ENCODE measurements at regions not wholly inside any gene's neighbourhood (a gene's known extent, or its start where the extent isn't known, plus 50 kb on each side); places are given as distances from the start of the nearest gene placed in this dataset.

GRCh38 chr13:44664308-44664707, 88.2 kb upstream of the TSC22D1 start:
- Histone ChIP-seq H3K27ac (no peak overlapping the region), H3K4me1 (no peaks in the 10 kb centered on the region), H3K4me3 (no peak overlapping the region), H3K36me3 (ENCODE audit: low read depth, missing control alignments) (no peaks in the 10 kb centered on the region), H3K9me3 (no peaks in the 10 kb centered on the region), H3K27me3 (no peaks in the 10 kb centered on the region)
- no peak for DNase-seq
- intact Hi-C loops (cut with DNase I; ENCODE audit: low total_unique reads), result no loop called here
- TF ChIP-seq CTCF (IDR thresholded peaks at IDR 0.05) (no peak), POLR2A (IDR thresholded peaks at IDR 0.05) (no peak)
- WGBS, 2 donors, result 88 to 93% methylated on average over 1 of the region's 1 CpG

DNA sequence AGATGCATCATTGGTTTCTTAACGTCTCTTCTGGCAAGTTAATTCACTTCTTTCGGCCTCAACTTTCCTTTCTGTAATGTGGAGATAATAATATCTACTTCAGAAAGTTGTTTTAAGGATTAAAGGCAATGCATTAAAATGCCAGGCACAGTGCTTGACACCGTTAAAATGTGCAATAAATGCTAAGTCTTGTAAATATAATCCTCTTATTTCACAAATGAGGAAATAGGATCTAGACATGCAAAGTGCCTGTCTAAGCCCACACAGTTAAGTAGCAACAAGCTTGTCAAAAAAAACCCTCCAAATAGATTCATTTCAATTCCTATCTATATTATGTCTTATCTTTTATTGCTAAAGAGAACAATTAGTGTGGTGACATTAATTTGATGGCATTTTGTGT, 86.4 kb upstream of the TSC22D1 start:
- WGBS, 2 donors, result 90 to 97% methylated on average over 3 of the region's 3 CpGs
- Histone ChIP-seq H3K36me3 (ENCODE audit: low read depth, missing control alignments) (no peaks in the 10 kb centered on the region), H3K4me1 (no peaks in the 10 kb centered on the region), H3K27me3 (no peaks in the 10 kb centered on the region), H3K27ac (no peak overlapping the region), H3K4me3 (no peak overlapping the region), H3K9me3 (no peaks in the 10 kb centered on the region)
- no peak for DNase-seq
- intact Hi-C loops (cut with DNase I; ENCODE audit: low total_unique reads), result no loop called here
- TF ChIP-seq CTCF (IDR thresholded peaks at IDR 0.05) (no peak), POLR2A (IDR thresholded peaks at IDR 0.05) (no peak)

- H3K36me3 ChIP-seq (ENCODE audit: low read depth, missing control alignments), result no peaks in the 10 kb centered on the region
- H3K4me3 ChIP-seq, result no peak overlapping the region
- H3K4me1 ChIP-seq, result no peaks in the 10 kb centered on the region
- no peak for DNase-seq
- H3K27me3 ChIP-seq, result no peaks in the 10 kb centered on the region
- intact Hi-C loops (cut with DNase I; ENCODE audit: low total_unique reads), result no loop called here
- TF ChIP-seq CTCF (IDR thresholded peaks at IDR 0.05), result no peak
- TF ChIP-seq POLR2A (IDR thresholded peaks at IDR 0.05), result no peak
- 92% methylated on average over 3 of the region's 3 CpGs for WGBS, 2 donors
- no peaks in the 10 kb centered on the region for H3K9me3 ChIP-seq
- no peak overlapping the region for H3K27ac ChIP-seq
Observed at GRCh38 chr13:44661936-44662335, 85.8 kb upstream of the TSC22D1 start.

GRCh38 chr13:44660050-44660449, 83.9 kb upstream of the TSC22D1 start:
- TF ChIP-seq CTCF (IDR thresholded peaks at IDR 0.05), result no peak
- no peak for TF ChIP-seq POLR2A (IDR thresholded peaks at IDR 0.05)
- intact Hi-C loops (cut with DNase I; ENCODE audit: low total_unique reads), result no loop called here
- 62 to 84% methylated on average over 6 of the region's 6 CpGs for WGBS, 2 donors
- Histone ChIP-seq H3K36me3 (ENCODE audit: low read depth, missing control alignments) (no peaks in the 10 kb centered on the region), H3K4me3 (no peak overlapping the region), H3K27me3 (no peaks in the 10 kb centered on the region), H3K4me1 (no peaks in the 10 kb centered on the region), H3K9me3 (no peaks in the 10 kb centered on the region), H3K27ac (no peak overlapping the region)
- no peak for DNase-seq

DNA sequence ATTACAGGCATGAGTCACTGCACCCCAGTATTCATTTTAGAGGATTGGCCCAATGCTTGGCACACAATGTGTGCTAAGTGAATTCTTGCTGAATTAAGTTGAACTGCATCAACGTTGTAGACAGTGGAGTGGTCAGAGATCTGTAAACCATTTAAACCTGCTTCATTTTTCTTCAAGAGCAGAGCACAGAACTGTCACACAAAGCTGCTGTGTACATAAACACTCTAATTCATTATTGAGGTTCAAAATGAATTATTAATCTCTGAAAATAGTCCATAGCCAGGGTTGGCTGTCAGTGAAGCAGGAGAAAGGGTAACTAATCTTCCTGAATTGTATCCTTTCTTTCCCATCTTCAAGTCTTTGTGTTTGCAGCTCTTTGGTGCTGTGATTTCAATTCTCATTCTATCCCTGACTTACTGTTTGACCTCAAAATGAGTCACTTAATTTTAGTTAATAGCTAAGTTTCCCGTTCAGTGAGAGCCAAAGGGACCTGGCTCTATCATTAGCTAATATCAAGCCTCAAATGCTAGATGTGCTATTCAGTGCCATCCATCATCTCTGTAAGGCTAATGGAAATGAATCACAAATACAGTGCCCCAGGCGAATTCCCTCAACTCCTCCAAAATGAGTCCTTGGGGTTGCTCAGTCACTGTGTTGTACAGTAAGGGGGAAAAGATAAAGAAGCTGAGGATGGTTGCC, 77.0 kb upstream of the TSC22D1 start:
- Histone ChIP-seq H3K4me3 (no peak overlapping the region), H3K27ac (no peak overlapping the region), H3K36me3 (ENCODE audit: low read depth, missing control alignments) (no peaks in the 10 kb centered on the region), H3K27me3 (no peaks in the 10 kb centered on the region), H3K4me1 (no peaks in the 10 kb centered on the region), H3K9me3 (no peaks in the 10 kb centered on the region)
- intact Hi-C loops (cut with DNase I; ENCODE audit: low total_unique reads), result no loop called here
- WGBS, 2 donors, result 61 to 70% methylated on average over 3 of the region's 3 CpGs
- DNase-seq, result no peak
- no peak for TF ChIP-seq CTCF (IDR thresholded peaks at IDR 0.05)
- TF ChIP-seq POLR2A (IDR thresholded peaks at IDR 0.05), result no peak

All from testis (tissue), 2 donors.